SKM-1 (cell line): ENCODE measurements at regions not wholly inside any gene's neighbourhood (a gene's known extent, or its start where the extent isn't known, plus 50 kb on each side); places are given as distances from the start of the nearest gene placed in this dataset.

ENCODE experiments used
- DNase-seq: peaks from one replicate; lab custom pipeline; 2025; ENCODE audit not compliant: unreplicated experiment; lab: John Stamatoyannopoulos, UW

GRCh38 chr14:97539884-97540283, 742.7 kb downstream of the VRK1 start:
- no peak for DNase-seq

- no peak for DNase-seq
Observed at GRCh38 chr14:97543221-97543620, 746.0 kb downstream of the VRK1 start.

- DNase-seq, result no peak
Observed at GRCh38 chr14:97543816-97544215, 746.6 kb downstream of the VRK1 start.

- no peak for DNase-seq
Observed at GRCh38 chr14:97544571-97544970, 747.4 kb downstream of the VRK1 start.

- no peak for DNase-seq
Observed at GRCh38 chr14:97546491-97547230, 749.5 kb downstream of the VRK1 start.

- no peak for DNase-seq
Observed at GRCh38 chr14:97550463-97550862, 753.3 kb downstream of the VRK1 start.

GRCh38 chr14:97554597-97554996, 757.4 kb downstream of the VRK1 start:
- DNase-seq, result no peak

- DNase-seq, result no peak
Observed at GRCh38 chr14:97564334-97564733, 767.2 kb downstream of the VRK1 start.

- DNase-seq, result no peak
Observed at GRCh38 chr14:97571201-97571600, 774.0 kb downstream of the VRK1 start.

- no peak for DNase-seq
Observed at GRCh38 chr14:97571866-97572555, 774.8 kb downstream of the VRK1 start.

GRCh38 chr14:97572583-97573458, 775.6 kb downstream of the VRK1 start:
- DNase-seq, result no peak

GRCh38 chr14:97575677-97576076, 778.5 kb downstream of the VRK1 start:
- no peak for DNase-seq

GRCh38 chr14:97578982-97579548, 781.9 kb downstream of the VRK1 start:
- no peak for DNase-seq

- DNase-seq, result no peak
Observed at GRCh38 chr14:97581016-97581415, 783.8 kb downstream of the VRK1 start.

- no peak for DNase-seq
Observed at GRCh38 chr14:97582022-97582421, 784.8 kb downstream of the VRK1 start.

GRCh38 chr14:97584528-97584927, 787.3 kb downstream of the VRK1 start:
- no peak for DNase-seq

GRCh38 chr14:97592341-97592980, 795.3 kb downstream of the VRK1 start:
- DNase-seq, result no peak

- no peak for DNase-seq
Observed at GRCh38 chr14:97594306-97594705, 797.1 kb downstream of the VRK1 start.

GRCh38 chr14:97602438-97603117, 805.4 kb downstream of the VRK1 start:
- no peak for DNase-seq

GRCh38 chr14:97603201-97603600, 806.0 kb downstream of the VRK1 start:
- DNase-seq, result no peak
